Activated CD8-positive, alpha-beta memory T cell treated with anti-CD3 and anti-CD28 coated beads for 48 hours (primary cell): ENCODE measurements at regions not wholly inside any gene's neighbourhood (a gene's known extent, or its start where the extent isn't known, plus 50 kb on each side); places are given as distances from the start of the nearest gene placed in this dataset.

Experiments
- DNase-seq, 3 experiments: peaks; one replicate each; pipeline ENCODE4 v3.0.0-alpha.2; 2020; ENCODE audit warnings: low read depth in 2 of 3, low spot score in 2 of 3

DNA sequence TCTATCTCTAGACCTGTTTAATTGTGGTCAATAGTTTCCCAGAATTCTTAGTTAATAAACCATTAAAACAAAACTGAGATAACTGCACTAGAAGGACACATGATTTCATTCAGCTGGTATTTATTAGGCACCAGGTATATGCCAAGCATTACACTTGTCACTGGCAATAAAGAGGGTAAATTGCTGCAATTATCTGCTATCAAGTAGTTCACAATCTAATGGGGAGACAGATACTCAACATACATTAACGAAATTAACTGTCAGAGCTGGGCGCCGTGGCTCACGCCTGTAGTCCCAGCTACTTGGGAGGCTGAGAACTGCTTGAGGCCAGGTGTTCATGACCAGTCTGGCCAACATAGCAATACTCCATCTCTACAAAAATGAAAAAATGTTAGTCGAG, 71.7 kb upstream of the WIPF1 start:
- DNase-seq: no peak

DNA sequence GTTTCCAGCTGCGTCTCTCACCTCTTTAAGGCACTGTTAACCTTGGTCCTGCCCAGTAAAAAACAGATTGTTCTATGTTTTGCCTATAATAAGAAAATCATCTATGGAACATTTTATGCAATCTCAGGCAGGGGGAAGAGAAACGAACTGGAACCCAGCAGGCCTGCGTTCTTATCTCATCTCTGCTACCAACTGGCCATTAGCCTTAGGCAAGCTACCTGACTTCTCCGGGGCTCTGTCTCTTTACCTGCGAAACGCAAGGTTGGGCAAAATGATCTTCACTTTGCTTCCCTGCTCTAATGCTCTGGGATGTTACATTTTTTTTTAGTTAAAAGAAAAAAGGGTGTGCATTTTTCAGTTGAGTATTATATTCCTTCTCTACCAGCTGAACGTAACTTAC, 70.5 kb upstream of the WIPF1 start:
- DNase-seq: no peak

DNA sequence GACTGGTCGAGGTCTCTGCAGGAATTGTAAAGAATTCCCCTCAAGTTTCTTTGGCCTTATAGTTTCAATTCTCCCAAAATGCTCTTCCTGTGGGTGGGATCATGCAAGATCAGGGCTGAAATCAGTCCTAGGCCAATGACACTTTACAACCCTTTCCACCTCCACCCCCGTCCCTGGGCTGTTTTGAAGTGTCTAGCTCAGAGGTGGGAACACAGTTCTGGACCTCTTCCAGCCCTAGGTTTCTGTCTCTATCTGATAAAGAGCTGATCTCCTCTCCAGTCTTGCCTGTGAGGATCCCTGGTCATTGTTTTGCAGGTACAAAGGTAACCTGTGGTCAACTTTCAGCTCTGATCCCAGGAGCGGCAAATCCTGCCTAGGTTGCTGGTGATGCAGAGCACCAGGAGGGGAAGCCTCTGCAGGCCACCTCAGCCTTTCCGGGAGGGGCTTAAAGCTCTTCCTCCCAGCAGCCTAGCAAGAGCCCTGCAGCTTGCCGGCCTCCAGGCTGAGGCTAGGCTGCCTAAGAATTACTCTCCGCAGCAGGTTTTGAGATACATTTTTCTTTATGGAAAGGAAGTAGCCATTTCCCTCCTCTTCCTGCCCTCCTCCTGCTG, 69.8 kb upstream of the WIPF1 start:
- DNase-seq: no peak

DNA sequence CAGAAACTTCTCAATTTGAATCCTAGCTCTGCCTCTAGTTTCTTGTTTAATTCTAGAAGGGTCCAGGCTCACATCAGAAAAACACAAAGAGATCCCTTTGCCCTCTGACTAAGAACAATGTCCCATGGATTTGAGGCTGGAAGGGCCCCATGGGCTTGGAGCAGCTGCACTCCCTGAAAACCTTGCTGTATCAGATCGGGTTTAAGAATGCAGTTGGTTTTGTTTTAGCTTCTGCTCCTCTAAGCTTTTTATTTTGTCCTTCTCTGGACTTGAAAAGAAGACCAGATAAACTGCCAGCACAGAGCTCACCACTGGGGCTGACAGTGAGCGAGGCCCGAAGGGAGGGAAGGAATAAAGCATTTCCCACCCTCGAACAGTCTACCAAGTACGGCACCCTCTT, 69.2 kb upstream of the WIPF1 start:
- no peak for DNase-seq

DNA sequence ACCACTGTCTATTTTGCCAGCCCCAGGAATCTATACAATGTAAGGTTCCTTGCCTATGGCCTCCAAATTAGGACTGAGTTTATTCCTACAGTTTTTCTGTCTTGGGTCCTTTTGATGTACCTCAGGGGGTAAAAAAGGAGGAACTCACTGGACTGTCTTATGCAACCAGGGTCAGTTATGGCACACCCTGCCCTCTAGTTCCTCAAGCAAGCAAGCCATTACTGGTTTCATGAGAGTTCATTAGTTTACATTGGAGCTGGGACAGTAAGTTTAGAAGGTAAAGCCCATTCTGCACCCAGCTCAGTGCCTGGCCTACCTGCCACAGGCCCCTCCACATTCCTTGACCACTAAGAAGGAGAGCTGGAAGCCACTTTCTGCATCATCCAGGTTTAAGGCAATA, 68.7 kb upstream of the WIPF1 start:
- DNase-seq: no peak

DNA sequence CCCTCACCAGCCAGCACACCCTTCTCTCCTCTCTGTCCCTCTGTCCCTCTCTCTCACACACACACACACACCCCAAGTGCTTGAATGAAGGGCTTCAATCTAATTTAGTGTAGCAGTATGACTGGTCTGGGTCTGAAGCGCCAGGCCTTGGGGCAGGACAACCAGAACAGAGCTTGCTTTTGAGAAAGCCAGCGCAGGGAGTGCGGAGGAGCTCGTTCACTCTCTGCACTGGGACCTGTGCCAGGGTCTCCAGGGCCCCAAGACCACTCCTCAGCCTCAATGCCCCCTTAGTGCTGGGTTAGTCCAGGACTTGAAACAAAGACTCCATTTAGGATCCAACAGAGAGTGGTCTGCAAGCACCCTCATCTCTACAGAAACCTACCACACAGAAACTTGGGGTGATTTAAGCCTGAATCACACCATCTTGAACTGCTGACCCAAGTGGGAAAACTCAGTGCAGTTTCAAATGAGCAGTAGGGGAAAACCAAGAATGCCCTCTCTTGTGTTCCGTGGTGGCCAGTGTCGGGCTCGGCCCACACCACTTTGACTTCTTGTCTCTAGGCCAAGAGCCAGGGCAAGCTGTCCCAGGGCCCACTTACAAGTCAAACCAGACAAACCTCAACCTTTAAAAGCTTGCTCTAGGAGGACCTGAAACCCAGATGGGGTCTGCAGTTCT, 66.6 kb upstream of the WIPF1 start:
- no peak for DNase-seq

DNA sequence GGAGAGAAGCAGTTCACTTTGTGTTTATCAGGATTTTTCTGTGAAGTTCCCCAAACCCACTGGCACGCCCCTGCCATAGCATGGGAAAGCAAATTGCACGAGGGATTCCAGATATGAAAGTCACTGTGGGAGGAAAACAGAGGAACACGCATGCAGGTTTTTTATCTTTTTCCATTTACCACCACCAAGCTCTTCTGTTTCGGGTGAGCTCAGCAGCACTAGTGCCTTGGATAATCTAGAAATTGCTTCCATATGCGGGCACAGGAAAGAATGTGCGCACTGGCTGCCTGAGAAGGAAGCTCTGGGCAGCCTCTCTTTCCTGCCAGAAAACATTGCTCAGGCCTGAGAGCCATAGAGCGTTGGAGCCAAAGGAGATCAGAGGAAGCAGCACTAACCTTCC, 65.9 kb upstream of the WIPF1 start:
- no peak for DNase-seq

DNA sequence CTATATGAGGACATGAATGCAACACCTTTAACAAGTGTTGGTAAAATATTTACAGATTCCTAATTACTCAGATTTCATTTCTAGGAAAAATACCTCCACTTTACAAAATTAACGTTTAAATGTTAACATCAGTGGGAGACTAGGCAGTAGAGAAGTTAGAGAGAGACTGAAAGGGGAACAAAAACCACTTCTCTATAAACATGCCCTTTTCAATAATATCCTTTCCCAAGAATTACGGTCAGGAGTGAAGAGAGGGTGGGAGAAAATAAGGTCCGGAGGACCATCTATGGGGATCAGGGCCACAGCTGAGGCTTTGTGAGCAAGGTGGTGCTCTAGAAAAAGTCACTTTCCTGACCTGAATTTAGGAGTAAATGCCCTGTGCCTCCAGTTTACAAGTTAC, 65.3 kb upstream of the WIPF1 start:
- DNase-seq: no peak

DNA sequence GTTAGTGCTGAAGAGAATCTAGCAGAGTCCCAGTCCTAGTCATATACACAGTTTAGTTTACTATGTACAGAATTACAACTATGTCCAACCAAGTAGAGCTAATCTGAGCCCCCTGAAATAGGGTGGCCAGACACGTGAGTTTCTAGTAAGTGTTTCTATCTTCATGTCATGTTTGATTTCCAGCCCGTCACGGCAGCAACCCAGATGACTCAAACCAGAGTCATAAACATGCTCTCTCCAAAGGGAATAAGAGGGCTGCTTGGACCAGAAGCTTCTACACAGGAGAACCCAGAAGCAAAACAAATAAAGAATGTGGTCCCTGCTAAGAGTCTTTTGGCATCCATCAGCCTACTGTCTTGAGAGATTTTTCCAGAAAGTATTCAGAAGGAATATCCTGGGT, 64.9 kb upstream of the WIPF1 start:
- no peak for DNase-seq

DNA sequence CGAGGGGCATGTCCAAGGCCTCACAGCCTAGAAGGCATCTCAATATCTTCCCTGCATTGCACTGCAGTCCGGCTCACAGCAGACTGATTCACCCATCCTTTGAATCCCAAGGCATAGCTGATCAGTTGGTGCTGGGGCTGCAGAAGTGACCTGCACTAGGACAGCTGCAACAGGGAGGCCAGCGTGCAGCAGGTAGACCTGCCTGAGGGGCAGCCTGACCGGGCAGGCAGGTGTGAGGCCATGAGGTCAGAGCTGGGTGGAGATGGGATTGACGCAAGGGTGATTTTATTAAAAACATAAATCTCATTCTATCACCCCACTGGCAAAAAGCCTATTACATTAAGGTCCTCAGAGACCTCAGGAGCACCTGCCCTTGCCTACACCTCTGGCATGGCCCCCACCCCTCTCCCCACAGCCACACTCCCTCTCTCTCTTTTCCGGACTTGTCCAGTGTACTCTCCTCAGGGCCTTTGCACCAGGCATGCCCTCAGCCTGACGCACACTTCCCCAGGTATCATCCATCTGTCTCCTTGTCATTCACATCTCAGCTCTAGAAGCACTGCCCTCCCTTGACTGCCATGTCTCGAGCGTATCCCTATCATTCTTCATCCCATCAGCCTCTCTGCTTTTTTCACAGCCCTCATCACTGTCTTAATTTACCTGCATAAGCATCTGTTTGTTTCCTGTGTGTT, 63.5 kb upstream of the WIPF1 start:
- no peak for DNase-seq

DNA sequence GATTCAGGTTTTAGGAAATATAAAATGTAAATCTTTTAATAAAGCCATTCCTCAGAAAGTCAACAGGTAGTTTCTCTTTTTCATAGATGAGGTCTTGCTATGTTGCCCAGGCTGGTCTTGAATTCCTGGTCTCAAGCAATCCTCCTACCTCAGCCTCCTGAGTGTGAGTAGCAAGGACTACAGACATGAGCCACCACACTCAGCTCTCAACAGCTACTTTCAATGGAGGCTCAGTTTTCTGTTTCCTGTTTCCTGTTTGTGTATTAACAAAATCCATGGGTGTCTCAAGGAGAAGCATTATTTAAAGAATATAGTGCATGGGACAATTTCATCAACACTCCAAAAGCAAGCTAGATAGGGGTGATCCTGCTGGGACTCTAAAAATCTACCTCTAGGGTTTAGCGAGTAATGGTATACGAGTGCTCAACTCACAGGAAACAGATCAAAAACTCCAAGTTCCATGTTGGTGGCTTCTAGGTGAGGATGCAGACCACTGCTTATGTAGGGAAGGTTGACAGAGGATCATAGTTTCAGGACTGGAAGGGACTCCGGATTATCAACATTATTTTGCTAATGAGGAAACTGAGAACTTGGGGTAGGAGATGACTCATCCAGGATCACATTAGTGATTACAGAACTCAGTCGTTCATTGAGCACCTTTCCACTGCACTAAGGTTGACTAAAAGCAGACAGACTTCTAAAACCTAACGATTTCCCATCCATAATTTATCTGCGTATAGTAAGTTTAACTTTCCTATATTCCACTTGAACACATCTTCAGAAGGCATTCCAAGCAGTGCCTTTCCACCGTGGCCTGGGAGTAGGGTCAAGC, 61.7 kb upstream of the WIPF1 start:
- no peak for DNase-seq

DNA sequence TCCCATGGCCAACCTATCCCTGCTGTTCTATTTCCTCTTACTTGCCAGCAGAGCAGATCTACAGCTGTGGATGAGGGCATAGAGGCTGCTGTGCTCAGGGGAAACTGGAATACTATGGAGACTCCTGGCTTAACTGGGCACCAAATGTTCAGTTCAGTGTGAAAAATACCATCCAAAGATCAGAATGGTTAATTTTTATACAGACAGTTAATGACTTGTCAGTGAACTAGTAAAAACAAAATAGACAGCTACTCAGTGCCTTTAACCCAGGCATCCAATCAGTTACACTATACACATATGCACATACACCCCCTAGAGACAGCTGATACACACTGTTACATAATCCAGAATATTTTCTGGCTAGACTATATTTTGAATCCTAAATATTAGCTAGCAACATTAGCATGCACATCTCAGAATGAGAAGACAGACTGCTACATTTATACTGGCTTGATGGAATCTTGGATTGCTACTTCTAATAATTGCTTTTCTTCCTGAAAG, 59.1 kb upstream of the WIPF1 start:
- no peak for DNase-seq

DNA sequence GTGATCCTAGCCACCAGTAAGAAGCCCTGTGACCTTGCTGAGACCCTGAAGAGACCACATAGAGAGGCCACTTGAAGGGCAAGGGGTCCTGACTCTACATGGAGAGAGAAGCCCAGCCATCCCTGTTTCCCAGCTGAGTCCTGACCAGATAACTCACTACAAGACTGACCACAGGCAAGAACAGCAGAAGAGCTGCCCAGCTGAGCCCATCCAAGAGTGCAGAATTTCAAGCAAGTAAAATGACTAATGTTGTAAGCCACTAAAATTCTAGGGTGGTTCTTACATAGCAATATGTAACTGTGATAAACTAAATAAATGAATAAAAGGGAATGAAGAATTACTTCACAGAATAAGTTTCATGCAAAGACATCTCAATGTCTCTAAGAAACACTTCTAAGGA, 58.4 kb upstream of the WIPF1 start:
- no peak for DNase-seq

DNA sequence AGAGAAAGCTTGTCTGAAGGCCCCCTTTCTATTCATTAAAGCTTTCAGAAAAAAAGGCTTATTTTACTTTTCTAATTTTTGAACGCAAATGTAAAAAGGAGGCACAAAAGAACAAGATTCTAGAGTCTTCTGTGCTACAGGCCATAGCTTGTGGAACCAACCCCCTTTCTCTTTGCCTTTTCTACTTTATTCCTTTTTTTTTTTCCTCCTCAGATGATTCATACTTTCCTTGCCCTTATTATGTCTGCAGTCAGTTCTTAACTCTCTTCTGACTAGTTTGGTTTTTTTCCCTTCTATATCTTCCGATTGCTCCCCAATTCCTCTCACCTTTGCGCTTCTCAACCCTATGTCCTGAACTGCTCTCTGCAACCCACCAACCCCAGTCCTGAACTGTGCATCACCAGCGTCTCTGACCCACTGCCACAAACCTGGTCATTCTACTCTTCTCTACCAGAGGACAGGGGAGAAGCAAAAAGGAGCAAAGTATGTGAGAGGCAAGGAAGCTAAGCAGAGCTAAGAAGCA, 56.9 kb upstream of the WIPF1 start:
- no peak for DNase-seq

DNA sequence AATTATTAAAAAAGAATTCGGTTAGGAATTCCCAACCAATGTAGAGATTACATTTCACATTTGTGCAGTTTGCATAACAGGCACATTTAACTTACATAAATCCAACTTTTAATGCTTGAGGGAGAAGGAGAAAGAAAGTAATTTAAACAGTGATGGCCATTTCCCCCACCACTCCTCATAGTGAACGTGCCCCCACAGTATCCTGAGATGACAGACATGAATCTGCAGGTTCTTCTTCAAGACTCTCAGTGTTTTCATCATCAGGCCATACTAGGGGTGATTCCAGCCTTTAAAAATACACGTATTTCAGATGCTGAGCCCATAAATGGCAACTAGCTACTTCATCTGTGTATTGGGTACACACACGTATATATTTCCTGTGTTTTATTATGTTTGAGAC, 51.3 kb upstream of the WIPF1 start:
- DNase-seq: no peak
